ENCODE measurements at regions not wholly inside any gene's neighbourhood (a gene's known extent, or its start where the extent isn't known, plus 50 kb on each side); places are given as distances from the start of the nearest gene placed in this dataset.

DNA sequence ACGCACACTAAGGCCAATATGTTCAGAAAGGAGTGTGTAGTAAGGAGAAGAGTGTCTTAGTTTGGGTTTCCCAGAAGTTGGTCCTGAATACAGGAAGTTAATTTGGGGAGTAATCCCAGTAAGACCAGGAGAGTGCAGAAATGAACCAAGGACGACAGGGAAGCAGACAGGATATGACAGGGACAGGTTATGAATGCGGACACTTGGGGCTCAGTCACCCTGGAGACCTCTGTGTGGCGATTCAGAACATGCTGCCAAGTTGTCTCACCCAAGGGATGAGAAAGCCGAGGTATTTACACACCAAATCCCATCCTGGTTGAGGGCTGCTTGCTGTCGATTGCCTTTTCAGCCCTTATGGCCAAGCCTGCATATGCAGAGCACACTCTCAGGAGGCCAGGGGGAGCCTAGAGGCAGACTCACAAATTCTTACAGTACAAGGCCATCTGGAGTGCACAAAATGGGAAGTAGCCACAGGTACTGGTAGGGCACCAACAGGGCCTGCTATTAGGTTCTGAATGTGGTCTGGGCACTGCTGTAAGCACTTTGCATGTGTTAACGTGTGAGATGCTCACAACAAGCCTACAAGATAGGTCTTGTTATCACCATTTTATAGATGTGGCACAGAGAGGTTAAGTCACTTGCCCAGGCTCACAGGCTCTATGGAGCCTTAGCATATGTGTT lies 233.1 kb upstream of the ANKRD55 start:
- no peak for DNase-seq (ENCODE audit: low read depth in 4 of 4, low spot score in 2 of 4)

DNA sequence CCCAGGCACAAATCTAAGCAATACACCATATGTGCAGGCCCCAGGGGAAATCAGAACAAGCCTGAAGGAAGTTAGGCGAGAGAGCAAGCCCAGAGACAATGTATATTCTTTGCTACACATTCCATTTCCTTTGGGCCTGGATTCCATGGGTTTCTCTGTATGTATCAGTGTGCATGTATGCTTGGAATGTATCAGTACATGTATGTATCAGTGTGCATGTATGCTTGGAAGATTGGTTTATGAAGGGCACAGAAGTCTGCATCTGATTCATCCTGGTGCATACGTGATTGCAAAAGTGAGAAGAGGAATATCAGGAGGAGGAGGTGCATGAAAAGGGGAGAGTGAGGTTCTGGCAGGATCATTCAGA lies 232.6 kb upstream of the ANKRD55 start:
- no peak for DNase-seq (ENCODE audit: low read depth in 4 of 4, low spot score in 2 of 4)

DNA sequence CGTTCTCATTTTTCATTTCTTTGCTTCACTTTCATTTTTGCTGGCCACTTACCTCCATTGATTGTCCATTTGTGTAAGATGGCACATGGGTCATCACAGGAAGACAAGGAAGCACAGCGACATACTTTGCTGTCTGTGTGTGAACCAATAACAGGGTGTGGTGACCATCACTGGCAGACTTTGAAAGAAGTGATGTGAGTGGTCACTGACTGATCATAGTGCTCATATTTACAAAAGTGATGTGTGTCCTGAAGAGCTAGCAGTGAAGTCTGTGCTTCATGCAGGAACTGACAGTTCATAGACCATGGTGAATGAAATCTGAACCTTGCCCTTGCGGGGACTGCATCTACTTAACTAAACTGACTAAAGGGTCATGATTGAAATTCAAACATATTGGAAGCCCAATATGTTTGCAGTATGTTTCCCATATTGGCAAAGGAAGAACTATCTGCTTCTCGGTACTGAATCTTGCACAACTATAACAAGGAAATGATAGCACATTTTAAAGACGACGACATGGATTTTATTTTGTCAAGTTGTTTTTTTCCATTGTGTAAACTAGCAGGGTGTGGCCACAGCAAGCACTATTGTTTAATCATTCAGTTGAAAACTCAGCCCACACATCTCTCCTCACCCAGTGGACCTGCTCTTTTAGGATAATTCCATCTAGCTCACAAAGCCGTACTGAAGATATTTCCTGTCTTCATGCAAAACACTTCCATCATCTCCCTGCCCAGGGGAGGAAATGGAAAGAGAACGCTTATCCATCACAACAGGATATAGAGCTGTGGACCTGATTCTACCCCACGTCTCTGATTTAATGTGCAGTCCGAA lies 232.0 kb upstream of the ANKRD55 start:
- no peak for DNase-seq (ENCODE audit: low read depth in 4 of 4, low spot score in 2 of 4)

DNA sequence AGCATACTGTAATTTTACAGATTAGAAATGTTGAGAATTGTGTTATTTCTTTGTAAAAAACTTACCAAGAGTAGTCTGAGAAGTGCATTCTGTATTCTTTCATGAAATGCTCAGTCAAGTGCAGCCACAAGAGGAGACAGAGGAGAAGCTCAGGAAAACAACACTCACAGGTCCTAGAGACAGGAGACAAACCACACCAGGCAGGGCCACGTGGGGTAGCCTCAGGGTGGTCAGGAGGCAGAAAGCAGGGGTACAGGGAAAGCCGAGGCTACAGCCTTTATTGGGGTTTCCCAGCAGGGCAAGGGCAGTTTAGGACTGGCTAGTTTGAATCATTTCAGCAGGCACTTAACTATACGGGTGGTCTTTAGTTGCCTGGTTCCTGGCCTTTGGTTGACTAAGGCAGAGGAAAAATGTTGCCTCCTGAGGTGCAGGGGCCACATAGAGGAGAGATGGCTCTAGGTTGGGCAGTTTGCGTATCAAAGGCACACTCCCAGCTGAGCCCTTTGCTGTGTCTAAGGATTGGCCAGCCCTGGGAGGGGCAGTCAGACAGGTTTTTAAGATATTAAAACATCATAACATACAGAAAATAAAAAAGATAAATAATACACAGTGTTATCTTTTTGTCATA lies 230.9 kb upstream of the ANKRD55 start:
- DNase-seq (ENCODE audit: low read depth in 4 of 4, low spot score in 2 of 4) = no peak

DNA sequence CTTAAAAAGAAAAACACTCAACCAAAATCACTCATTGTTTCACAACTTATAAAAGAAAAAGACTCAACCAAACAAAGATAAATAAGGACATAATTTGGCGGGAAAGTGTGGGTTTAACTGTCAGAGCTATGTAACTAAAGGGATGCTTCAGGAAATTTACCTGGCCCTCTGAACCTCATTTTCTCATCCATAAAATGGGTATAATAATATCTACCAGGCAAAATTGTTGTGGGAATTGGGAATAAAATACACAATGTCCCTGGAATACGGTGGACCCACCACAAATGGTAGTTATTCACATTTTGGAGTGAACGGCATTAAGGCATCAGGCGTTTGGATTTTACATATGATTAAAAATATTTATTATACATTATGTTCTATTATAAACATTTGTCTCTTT lies 228.5 kb upstream of the ANKRD55 start:
- DNase-seq (ENCODE audit: low read depth in 4 of 4, low spot score in 2 of 4) = no peak

DNA sequence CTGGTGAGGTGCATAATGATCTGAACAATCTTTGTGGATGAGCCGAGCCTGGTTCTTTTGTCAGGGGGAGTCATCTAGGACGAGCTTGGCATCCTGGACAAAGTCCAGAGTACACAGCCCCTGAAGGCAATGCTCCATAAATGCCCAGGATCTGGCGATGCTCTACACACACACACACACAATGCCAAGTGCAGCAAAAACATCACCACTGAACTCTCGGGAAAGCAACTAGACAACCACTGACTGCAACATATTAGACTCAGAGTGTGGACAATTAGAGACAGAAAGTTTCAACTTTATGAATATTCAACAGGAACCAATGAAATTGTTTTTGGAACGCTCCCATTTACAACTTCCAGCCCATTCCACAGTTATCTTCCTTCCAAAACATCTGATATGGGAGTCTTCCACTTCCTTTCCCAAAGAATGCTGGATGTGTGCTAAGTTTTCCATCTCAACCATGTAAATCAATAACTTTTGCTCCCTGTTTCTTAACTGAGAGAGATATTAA lies 227.6 kb upstream of the ANKRD55 start:
- DNase-seq (ENCODE audit: low read depth in 4 of 4, low spot score in 2 of 4) = no peak

DNA sequence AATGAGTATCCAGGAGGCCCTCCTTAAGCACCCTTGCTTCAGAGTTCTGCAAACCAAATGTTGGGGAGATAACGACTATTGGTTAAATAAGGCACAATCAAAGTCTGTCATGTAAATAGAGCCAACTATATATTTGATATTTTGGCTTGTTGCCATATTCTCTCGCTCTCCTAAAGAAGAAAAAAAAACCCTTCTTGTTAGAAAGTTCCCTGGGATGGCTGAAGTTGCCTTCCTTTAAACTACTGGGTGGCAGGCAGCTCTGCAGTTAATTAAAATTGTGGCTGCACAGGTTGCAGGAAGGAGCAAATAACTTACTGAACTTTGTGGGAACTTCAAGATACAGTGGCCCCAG lies 227.0 kb upstream of the ANKRD55 start:
- no peak for DNase-seq (ENCODE audit: low read depth in 4 of 4, low spot score in 2 of 4)

DNA sequence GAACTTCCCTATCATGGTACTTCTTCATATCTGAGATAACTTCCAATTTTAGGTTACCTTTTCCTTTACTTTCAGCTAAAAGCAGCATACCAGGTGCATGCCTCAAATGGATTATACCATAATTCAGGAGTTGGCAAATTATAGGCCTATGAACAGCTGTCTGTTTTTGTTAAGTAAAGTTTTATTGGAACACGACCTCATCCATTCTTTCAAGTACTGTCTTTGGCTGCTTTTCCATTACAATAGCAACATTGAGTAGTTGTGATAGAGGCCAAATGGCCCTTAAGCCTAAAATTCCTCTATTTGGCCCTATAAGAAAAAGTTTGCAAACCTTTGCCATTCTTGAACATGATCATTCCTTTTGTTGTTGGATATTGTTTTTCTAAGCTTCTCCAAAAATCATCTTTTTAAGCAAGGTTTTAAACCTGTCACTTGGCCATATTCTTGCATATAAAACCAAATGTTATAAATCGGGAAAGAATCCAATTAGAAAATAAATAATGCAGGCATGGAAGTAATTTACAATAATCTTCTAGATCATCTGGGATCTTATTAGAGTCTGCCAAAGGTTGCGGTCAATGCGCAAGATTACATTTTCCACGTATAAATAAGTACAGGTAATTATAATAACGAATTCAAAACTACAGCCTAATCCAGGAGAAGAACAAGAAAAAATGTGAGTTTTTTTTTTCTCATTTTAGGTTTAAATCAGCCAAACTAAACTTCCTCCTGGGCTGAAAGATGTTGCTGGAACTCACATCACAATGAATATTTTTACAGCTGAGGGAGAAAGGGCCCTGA lies 226.5 kb upstream of the ANKRD55 start:
- no peak for DNase-seq (ENCODE audit: low read depth in 4 of 4, low spot score in 2 of 4)

DNA sequence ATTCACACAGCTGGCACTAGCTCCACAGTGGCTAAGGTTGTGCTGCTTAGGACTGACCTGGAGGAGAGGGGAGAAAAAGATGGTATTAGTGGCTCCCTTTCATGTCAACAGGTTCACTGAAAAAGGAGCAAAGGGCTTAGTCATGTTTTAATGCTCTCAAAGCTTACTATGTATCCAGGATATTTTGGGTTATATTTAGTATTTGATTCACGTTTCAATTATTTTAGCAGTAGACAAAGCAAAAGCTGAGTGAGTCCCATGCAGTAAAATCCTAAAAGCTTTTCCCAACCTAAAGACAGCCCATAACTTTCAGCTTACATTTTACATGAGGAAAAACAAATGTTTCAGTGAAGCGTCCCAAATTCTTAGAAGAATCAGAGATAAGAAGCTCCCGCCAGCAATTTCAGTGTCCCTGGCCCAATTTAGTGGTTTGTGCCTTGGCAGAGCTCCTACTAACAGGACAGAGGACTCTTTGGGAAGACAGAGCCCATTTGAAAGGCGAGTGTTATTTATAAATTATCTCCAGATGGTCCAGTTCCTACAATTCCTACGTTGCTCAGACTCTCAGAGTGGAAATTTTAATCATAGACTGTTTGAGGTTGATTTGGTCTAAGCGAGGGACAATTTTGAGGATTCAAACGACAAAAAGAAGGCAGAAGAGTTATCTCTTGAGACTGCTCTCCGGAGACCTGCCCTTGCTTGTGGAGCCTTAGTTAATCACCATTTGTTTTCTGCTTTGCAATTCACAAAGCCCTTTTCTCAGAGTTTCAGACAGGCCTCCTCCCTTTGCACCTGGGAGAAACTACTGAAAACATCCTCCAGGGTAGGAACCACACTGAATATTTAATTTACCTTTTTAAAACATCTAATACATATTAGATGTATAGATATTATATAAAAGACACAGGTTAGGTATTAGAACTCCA lies 225.0 kb upstream of the ANKRD55 start:
- no peak for DNase-seq (ENCODE audit: low read depth in 4 of 4, low spot score in 2 of 4)

DNA sequence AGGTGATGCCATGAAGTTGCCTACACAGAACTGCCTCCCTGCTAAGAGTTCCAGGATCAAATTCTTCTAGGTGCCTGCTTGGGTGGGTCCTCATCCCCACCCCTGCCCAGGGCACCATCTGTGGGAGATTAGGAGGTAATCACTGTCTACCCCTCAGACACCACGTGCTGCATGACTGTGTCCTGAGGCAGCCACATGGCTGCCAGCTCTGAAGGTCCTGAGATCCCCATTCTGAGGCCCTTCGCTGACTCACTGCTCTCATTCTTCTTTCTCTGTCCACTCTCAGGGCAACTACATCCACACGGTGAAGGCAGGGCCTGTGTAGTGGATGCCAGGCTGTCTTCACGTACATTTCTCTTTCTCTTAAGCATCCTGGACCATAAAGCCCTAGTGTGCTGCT lies 222.9 kb upstream of the ANKRD55 start:
- DNase-seq (ENCODE audit: low read depth in 4 of 4, low spot score in 2 of 4) = no peak

DNA sequence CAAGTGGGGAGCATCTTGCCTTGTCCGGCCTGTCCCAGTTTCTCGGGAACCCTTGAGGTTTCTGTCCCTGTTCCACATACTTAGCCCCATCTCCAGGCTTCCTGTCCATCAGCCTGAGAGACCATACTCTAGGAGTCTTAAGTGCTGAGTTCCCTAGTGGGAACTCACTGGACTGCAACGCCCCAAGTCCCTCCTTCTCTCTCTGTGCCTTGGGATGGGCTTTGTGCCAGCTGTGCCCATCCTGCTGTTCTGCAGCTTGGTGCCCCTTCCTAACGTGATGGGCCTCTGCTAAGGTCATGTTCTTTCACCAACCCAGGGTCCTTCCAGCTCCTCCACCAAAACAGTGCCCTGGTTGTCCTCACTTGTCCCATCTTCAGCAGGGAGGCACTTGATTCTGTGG lies 222.3 kb upstream of the ANKRD55 start:
- no peak for DNase-seq (ENCODE audit: low read depth in 4 of 4, low spot score in 2 of 4)

DNA sequence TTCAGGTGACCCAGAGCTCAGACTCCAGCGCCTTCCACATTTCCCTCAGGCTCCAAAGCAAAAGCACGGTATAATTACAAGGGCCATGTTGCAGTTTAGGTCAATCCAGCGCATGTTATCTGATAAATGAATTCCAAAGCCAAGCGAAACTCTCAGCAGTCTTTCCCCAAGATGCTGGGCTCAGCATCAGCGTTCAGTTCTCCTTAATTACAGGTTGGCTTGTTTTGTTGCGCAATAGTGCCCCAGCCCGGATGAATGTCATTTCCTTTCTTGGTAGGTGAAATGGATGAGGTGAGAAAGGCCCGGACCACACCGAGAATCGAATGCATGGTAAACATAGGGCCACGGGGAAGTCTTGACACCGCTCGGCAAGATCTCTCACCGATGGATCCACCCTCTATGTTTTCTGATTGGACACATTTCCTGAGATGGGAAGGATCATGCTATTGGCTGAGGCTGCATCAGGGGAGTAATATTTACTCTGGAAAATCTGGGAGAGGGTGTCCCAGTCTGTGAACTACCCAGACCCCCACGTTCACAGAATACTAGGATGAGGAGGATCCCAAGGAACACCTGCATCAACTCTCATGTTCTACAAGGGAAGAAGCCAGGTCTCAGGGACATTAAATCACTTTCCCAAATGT lies 221.2 kb upstream of the ANKRD55 start:
- DNase-seq (ENCODE audit: low read depth in 4 of 4, low spot score in 2 of 4) = no peak

DNA sequence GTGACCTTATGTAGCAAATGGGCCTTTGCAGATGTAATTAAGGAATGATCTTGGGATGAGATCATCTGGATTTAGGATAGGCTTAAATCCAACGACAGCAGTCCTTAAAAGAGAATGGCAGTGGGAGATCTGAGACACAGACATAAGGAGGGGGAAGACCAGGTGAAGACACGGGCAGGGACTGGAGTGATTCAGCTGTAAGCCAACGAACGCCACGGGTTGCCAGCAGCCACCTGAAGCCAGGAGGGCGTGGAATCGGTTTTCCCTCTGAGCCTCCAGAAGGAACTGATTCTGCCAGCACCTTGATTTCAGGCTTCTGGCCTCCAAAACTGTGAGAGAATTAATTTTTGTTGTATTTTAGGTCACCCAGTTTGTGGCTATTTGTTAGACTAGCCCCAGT lies 218.6 kb upstream of the ANKRD55 start:
- no peak for DNase-seq (ENCODE audit: low read depth in 4 of 4, low spot score in 2 of 4)

DNA sequence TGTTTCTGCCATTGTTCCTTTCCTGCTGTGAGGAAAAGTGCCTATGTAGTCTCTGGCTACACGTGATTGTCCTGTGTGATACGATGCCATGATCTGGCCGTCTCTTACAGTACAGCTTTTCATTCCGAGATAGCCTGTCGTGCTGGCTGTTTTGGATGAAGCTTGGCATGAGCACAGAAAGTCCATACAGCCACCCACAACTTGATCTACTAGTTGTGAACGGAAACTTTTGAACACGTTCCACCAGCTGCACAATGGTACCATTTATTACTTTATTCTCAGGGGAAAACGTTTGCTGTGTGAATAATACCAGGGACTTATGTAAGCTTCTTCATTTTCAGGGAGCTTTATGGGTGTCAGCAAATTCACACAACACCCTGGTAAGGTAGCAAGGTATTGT lies 217.6 kb upstream of the ANKRD55 start:
- DNase-seq (ENCODE audit: low read depth in 4 of 4, low spot score in 2 of 4) = no peak

DNA sequence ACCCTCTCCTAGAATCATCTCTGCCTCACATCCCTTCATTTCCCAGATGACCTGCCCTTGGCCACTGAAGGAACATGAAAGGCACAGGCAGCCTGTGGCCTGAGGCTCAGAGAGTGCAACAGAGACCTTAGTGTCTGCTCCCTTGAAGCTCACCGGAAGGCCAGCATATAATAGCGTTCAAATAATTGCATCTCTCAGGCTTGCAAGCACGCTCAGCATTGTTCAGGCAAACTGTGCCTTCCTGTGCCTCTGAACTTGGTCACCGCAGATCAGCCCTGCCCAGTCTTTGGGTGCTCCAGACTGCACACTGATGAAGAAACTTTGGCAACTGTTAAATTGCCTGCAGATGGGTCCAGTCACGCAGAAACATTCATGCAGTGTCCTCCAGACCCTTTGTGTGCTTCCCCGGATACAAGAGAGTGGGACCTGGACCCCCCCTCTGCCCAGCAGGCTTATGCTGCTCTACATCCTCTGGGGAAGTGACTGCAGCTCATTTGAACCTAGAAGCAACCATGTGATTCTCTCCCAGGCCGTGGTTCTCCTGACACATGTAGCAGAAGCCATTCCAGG lies 216.0 kb upstream of the ANKRD55 start:
- no peak for DNase-seq (ENCODE audit: low read depth in 4 of 4, low spot score in 2 of 4)

DNA sequence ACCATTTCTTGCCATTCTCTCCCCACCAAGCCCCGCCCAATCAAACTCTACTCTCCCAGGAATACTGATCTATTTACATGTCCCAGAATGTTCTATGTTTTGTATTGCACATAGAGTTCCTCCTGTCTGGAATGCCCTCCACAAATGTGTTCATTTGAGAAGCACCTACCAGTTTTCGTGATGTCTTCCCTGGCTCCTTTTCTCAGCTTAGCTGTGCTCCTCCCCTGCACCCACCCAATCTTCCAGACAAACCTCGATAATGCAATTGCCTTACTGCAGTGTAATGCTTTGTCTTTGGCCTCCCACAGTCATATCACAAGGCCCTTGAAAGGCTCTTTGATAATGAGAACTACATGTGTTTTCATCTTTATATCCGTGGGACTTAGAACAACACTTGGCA lies 214.5 kb upstream of the ANKRD55 start:
- DNase-seq (ENCODE audit: low read depth in 4 of 4, low spot score in 2 of 4) = no peak

DNA sequence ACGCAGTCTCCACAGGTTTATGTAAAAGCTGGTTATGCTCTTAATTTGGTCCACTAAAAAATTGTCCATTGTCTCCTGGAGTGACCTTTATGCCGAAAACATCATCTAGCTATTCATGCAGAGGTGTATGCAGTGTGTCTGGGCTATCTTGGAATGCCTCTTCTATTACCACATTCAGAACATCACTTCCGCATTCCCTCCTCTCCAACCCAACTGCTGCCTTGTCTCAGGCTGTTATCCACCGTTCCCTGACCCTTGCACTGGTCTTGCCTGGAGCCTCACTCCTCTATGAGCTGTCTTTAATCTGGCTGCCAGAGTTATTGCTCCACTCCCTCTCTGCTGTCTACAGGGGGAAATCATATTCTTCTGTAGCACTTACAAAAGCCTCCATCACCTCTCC lies 214.1 kb upstream of the ANKRD55 start:
- no peak for DNase-seq (ENCODE audit: low read depth in 4 of 4, low spot score in 2 of 4)

DNA sequence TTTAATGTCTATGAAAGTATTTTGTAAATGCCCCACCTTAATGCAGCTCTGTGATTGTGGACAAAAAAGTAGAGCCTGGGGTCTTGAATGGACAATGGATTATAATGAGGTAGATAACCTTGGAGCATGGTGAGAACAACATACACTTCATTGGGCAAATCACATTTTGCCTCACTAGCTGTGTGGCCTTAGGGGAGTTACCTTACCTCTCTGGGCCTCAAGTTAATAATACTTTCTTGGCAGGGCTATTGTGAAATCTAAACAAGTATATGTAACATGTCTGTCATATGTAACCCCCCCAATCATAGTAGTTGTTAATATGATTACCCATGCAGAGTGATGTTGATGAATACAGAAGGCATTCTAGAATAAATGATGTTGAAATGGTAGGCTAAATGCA lies 213.6 kb upstream of the ANKRD55 start:
- no peak for DNase-seq (ENCODE audit: low read depth in 4 of 4, low spot score in 2 of 4)

DNA sequence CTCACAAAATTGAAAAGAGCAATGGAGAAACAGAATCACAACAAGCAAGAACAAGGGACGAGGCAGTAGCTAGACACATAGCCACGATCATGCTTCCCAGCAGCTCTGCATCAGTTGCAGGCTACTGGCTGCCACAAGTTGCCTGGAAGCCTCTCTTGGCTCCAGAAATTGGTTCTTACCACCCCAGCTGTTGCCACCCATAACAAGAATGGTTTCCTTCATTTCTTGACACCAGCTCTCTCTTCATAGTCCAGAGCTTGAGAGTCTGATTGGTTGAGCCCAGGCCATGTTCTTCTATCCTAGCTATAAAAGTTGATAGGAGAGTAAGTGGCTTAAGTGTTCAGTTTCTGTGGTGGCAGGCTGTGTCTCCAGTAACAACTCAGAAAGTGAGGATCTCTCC lies 210.7 kb upstream of the ANKRD55 start:
- no peak for DNase-seq (ENCODE audit: low read depth in 4 of 4, low spot score in 2 of 4)

All from left renal cortex interstitium (tissue), 4 donors.